ENCODE measurements at regions not wholly inside any gene's neighbourhood (a gene's known extent, or its start where the extent isn't known, plus 50 kb on each side); places are given as distances from the start of the nearest gene placed in this dataset.

GRCh38 chr11:44457862-44458261, 107.6 kb upstream of the CD82 start:
- TF ChIP-seq EZH2 (IDR thresholded peaks at IDR 0.05; ENCODE audit: borderline replicate concordance, low read depth, low read length, poor library complexity, severe bottlenecking) (no peak), CTCF (conservative IDR thresholded peaks at IDR 0.05; ENCODE audit: low read depth, low read length) (no peak)
